Activated CD4-positive, alpha-beta T cell treated with anti-CD3 and anti-CD28 coated beads for 1 hour (primary cell): ENCODE measurements at regions not wholly inside any gene's neighbourhood (a gene's known extent, or its start where the extent isn't known, plus 50 kb on each side); places are given as distances from the start of the nearest gene placed in this dataset.
"Not testable (repeated sequence)": the region's sequence is repeated elsewhere in the genome, so short reads cannot be mapped to it uniquely, and the experiment has no call there.

ENCODE experiments used
- DNase-seq: peaks from one replicate; pipeline ENCODE4 v3.0.0-alpha.2; 2020

DNA sequence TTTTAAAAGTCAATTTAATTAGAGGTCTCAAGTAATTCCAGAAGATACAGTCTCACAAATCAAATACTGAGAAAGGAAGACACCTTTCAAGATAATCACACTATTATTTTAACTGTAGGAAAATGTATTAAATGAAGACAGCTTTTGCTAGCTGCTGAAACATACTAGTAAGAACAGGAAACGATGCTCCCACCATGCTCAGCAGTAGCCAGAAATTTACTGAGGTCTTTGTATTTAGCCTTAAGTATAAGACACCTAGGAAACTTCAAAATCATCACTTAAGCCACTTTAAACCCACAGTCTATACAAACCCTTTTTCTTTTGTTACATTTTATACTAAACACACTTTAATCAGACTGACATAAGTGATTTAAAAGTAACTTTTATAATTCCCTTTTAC, 72.7 kb upstream of the NPIPB12 start:
- DNase-seq = not testable (repeated sequence)

DNA sequence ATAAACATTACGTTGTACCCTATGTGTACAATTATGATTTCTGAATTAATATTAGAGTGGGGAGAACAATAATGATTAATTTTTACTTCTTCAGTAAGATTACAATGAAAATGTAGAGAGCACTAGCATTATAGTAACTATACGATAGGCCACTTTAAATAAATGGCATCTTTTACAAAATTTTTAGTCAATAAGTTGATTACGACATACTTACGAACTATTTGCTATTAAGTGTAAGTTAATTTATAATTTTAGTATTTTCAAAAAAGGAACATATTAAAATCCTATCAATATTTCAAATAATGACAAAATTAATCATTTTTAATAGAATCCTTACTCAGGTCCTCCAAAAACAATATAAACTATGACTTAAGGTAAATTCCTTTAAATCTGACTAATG, 75.6 kb upstream of the NPIPB12 start:
- DNase-seq = not testable (repeated sequence)

DNA sequence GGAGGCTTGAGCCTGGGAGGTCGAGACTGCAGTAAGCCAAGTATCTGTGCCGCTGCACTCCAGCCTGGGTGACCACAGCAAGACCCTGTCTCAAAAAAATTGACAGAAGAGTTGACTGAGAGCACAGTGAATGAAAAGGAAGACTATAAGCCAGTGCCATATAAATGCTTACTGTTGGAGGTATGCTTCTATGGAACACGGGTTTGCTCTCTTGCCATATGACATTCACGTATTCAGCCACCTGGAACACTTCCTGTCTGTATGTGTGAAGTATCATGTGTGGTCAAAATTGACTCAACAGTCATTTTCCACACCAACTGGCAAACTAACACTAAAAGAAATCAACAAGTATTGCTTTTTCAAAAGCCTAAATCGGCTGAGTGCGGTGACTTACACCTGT, 71.1 kb upstream of the SPN start:
- DNase-seq = not testable (repeated sequence)

DNA sequence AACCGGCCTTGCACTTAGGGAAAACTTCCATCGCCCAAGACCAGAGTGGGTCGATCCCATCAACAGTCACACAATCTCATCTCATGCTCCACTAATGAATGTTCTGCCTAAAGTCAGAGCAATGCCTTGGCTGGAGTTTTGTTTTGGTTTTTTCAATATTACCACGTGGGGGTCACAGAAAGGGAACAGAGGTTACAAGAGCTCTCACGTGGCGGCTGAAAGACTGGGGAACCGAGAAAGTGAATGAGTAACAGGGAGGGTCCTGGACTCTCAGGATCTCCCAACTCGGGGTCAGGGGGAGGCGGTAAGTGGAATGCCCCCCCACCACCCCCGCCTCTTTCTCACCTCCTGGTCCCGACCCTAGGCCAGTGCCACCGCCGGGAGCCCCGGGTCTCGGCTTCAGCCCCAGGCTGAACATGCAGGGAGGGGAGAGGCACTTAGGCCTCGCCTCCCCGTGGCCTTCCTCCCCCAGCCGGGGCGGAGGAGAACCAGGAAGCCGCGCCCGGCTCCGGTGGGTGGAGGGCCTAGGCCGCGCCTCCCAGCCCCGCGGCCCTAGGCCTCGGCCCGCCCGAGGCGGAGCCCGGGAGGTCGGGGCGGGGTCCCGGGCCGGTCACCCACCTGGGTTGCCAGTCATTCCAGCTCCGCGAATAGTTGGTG, 68.7 kb upstream of the SPN start:
- peak; percentile 40 for DNase-seq

DNA sequence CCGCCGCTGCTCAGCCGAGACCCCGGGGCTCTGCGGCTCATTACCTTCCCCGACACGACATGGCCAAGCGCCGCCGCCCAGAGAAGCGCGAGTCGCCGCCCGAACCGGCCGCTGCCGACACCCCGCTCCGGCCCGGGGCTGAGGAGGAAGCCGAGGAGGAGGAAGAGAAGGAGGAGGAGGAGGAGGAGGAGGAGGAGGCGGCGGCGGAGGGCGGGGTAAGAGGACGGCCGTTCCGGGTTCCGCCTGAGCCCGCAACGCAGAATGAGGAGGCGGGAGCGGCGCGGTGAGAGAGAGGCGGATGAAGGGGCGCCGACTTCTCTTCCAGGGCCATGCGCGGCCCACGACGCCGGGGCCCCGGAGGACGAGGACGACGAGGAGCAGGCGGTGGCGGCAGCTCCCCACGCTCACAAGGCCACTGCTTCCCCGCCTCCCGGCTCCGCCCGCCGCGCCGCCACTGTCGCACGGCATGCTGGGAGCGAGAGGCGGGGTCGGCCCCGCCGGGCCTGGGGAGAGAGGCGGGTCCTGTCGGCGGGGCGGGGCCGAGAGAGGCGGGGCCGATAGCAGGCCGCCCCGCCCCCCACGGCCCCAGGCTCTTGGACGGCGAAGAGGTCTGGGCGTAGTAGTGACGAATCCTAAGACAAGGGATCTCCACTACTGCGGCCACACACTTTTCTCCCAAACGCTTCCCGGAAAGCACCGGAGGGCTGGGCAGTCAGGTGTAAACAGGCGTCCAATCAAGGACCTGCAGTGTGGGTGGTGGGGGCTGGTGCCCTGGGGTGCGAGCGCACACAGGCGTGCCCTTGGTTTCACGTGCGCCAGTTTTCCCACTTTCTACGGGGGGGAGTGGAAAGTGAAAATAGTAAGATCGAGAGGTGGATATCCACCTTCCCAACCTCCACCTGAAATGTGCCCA, 67.9 kb upstream of the SPN start:
- DNase-seq = peak; percentile 87

DNA sequence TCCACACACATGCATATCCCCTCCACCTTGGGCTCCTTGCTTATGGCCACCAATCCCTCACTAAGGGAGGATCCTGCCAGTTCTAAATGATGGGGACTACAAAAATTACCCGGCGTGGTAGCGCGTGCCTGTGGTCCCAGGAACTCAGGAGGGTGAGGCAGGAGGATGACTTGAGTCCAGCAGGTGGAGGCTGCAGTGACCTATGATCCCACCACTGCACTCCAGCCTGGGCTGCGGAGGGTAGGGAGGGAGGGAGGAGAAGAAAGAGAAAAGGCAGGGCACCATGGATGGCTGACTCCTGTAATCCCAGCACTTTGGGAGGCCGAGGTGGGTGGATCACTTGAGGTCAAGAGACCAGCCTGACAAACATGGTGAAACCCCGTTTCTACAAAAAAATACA, 66.0 kb upstream of the SPN start:
- DNase-seq = not testable (repeated sequence)

DNA sequence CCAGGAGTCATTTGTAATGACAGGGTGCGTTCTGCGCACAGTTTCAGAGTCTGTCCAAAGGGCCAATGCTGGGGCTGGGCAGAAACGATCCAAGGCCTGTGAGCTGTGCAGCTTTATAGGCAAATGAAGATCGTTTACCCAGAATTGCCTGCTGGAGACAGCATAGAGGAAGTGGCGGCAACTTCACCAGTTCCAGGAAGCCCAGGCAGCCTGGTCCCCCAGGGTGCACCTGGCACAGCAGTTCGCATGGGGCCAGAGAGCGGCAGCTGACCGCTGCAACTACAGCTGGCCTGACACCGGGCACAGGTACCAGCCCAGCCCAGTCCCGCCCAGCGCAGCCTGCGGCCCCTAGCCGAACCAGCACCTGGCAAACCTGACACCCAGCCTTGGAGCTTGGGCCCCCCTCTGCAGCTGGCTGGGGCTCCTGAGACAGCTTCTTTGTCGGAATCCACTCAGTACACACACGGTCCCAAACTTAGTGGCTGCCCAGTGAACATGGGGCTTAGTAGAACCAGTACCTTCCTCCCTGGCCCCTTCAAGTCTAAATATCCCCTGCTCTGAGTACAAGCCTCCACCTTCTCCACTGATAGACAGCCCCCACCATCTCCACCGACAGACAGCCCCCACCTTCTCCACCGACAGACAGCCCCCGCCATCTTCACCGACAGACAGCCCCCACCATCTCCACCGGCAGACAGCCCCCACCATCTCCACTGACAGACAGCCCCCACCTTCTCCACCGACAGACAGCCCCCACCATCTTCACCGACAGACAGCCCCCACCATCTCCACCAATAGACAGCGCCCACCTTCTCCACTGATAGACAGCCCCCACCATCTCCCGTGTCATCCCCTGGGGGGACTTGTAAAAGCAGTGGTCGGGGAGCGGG, 62.7 kb upstream of the SPN start:
- peak; percentile 24 for DNase-seq

DNA sequence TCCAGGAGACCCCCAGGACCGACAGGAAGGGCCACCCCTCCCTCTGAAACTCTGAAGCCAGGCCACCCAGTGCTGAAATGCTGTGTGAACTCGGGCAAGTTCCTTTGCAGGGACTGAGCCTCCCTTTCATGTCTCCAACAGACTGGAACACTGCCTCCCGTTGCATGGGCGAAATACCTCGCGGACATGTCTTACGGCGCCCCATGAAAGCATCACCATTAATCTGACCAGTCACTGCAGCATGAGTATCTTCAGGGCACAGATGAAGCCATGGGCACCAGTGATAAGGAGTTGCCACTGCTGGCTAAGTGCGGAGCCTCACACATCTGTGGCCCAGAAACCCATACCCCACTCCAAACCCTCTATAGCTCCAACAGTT, 60.8 kb upstream of the SPN start:
- not testable (repeated sequence) for DNase-seq

DNA sequence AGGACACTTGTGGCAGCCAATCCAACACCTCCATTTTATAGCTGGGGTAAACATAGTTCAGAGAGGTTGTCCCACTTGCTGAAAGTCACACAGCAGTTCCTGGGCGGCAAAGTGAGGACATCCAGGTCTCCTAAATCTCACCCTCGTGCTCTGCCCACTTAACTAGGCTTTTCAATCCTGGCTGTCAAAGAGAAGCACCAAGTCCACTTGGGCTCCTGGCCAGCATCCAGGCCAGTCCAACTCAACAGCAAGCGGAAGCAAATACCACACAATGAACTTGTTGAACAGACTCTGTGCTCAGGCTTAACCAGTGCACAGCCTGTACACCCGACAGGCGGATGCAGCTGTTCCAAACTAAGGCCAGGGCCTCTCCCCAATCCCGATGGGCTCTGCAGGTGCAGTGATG, 60.4 kb upstream of the SPN start:
- not testable (repeated sequence) for DNase-seq

DNA sequence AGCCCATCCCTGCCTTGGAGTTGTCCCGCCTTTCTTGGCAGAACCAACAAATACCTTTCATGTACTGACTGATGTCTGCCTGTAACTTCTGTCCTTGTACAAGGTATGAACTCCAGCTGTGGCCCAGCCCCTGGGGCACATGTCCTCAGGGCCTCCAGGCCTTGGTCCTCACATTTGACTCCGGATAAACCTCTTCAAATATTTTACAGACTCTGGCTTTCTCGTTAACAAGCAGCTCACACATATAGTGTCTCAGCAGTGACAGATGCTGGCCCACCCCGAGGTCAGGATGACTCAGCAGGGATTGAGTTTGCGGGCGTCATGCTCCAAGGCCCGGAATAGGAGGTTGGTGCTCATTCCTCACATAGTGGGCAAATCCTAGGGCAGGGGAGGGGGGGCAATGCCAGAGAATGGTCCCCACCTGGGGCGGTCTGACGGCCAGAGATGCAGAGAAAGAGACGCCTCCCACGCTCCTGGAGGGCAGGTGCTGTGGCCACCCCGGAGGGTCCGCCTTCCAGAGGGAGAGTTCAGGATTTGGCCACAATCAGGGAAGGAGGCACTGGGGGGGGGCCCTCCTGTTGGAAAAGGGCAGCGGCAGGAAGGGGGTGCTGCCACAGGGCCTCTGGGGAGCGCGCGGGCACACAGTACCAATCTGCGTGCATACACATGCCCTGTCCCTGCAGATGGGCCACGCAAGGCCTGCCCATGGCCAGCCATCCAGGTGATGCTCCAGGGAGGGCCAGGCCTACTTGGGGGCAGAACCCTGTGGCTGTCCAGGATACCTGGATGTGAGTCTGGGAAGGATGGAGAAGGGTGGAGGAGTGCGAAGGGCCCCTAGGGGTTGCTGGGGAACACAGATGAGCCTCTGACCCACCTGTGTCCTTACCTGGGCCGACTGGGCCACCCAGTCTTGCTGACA, 58.2 kb upstream of the SPN start:
- DNase-seq = not testable (repeated sequence)

DNA sequence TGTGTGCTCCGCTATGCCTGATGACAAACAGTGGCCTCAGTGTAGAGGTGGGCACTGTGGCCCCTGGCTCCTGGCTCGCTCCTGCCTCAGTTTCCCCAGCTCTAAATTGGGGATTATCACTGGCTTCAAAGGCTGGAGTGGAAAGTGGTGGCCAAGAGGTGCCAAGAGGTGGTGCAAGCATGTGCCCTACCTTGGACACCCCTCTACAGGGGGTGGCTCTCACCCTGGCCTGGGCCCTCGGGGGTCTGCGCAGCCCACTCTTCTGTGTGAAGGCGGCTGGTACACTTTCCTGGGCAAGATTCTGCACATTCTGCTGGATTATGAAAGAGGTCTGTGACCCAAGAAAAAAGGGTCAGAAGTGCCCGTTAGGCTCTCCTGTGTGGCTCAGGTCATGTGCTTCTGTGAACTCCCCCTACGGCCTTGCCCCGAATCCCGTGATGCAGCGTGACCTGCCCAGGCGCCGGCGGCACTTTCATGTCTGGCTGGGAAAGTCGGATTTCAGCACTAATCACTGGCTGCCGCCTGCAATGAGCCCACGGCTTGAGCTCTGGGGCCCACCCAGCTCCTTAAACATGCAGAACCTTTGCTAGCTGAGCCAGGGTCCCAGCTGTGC, 57.3 kb upstream of the SPN start:
- not testable (repeated sequence) for DNase-seq

DNA sequence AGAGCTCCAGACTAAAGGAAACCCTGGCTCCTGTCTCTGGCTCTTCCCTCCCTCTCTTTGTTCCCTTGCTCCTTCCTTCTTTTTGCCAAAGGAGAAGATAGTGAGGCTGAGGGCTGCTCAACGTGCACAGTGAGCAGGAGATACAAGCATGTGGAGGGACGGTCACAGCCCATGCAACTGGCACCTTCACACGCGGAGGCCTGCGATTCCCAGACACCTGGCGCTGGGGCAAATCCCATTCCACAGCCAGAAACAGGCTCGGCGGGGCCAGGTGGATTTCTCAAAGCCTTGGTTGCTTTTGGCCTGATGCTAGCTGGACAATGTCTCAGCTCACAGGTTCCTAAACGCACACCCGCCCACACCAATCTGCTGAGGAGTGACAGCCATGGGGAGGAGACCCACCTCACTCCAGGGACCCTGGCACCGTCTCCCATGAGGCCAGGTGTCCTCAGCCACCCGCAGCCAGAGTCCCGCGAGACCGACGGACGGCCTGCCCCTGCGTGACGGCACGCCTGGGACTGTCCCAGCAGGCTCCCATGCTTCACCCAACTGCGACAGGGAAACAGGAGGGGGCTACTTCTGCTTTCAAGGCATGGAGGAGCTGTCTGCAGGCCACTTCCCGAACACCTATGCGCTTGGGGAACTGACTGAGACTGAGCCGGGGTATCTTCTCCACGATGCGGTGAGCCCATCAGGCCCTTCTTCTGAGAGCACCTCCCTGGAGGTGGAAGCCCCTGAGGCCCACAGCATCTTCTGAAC, 56.2 kb upstream of the SPN start:
- DNase-seq = not testable (repeated sequence)

DNA sequence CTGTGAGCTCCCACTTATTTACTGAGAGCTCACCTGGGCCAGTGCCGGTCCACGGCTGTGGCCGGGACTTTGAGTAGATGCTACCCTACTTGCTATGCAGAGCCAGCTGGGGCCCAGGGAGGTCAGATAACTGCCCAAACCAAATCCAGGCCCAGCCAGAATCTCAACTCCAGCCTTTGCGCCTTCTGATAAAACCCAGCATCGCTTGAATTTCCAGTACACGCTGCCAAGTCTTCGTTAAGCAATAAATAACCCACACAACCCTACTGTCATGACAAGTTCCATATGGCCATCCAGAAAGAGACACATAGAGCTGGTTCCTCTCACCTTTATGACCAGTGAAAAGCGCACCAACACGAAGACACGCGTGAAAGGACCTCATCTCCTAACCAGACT, 55.6 kb upstream of the SPN start:
- not testable (repeated sequence) for DNase-seq

DNA sequence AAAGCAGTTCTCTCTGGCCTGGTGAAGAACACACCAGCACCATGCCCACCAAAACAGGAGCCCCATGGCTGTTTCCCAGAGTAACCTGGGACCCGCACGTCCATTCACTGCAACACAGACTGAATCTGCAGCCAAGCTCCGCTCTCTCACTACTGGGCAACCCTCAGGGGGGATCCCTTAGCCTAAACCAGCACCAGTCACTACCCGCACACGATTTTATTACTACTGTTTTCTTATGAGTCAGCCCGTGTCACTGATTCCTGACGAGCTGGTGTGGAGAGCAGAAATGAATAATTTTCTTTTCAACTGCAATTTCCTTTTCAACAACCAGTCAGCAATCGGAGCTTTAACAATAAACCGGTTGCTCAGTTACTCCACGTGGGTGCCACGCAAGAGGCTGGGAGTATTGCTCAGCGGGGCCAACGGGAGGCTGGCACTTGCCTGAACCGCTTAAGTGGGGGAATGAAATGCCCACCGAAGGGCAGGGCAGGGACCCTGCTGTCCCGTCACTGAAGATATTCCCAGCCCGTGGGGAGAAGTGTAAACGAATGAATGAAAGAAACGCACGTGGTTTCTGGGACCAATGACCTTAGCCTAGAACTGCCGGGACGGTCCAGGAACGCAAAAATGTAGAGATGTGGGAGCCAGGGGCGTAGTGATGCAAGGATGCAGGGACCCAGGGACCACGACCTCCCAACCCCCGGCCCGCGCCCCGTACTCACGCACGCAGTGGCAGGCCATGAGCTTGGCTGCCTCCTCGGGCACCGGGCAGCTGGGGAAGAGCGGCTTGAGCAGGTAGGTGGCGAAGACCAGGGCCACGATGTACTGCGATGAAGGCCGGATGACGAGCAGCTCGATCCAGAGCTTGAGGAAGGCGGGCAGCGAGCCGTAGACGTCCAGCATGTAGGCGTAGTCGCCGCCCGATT, 50.4 kb upstream of the SPN start:
- not testable (repeated sequence) for DNase-seq
